Fibroblast of peridontal ligament (primary cell): ENCODE measurements at regions not wholly inside any gene's neighbourhood (a gene's known extent, or its start where the extent isn't known, plus 50 kb on each side); places are given as distances from the start of the nearest gene placed in this dataset.
"Not testable (repeated sequence)": the region's sequence is repeated elsewhere in the genome, so short reads cannot be mapped to it uniquely, and the experiment has no call there.

Experiments
- DNase-seq: peaks from one replicate; pipeline ENCODE4 v3.0.0-alpha.2; 2010; ENCODE audit errors: extremely low read depth

DNA sequence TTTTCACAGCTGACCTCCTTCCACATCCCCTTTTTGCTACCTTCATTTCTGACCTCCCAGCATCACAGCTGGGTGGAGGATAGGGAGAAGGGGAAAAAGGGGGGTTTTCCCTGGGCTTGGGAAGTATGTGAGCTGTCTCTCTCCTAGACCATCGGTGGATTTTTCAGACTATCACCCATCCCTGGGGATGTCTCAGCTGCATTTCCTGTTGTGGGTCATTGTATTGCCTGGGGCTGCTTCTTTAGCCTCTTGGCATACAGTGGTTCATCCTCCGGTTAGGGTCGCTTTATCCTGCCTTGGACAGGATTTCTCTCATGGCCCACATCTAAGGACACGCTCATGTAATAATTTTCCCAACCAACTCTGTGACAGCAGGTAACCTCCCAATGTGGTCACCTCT lies 142.5 kb upstream of the ARG1 start:
- DNase-seq, result no peak

DNA sequence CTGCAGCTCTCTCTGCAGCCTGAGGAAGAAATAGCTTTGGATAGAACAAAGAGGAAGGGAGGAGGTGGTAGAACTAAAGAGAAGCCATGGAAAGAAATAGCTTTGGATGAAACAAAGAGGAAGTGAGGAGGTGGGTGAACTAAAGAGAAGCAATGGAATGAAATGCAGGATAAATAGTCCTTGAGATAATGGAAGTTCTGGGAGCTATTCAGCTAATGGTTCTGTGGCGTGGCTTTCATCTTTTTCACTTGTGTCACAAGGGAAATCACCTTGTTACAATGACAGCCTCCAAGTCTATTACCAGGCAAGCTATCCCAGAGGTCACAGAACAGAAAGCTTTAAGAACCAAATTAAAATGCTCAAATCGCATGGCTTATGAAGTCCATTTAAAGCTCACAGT lies 141.3 kb upstream of the ARG1 start:
- DNase-seq, result no peak

DNA sequence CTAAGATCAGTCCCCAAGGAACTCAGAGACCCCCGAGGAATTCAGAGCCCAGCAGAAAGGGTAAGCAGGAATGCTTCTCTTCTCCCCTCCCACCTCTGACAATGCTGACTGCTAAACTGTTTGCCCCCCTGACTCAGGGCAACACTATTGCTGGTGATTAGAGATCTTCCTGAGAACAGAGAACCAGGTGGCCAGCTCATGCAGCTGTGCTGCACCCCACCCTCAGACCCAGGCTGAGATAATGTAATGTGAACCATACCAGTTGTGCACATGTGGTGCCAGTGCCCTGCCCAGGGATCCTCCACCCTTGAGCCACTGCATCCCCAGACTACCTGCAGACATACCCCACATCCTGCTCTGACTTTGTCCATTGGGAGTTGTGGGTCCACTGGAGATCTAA lies 139.1 kb upstream of the ARG1 start:
- no peak for DNase-seq

DNA sequence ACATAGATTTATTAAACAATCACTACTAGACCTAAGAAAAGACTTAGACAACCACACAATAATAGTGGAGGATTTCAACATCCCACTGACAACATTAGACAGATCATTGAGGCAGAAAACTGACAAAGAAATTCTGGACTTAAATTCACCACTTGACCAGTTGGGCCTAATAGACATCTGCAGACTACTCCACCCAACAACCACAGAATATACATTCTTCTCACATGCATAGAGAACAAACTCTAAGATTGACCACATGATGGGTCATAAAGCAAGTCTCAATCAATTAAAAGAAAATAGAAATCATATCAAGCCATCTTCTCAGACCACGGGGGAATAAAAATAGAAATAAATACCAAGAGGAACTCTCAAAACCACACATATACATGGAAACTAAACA lies 136.7 kb upstream of the ARG1 start:
- DNase-seq, result no peak

DNA sequence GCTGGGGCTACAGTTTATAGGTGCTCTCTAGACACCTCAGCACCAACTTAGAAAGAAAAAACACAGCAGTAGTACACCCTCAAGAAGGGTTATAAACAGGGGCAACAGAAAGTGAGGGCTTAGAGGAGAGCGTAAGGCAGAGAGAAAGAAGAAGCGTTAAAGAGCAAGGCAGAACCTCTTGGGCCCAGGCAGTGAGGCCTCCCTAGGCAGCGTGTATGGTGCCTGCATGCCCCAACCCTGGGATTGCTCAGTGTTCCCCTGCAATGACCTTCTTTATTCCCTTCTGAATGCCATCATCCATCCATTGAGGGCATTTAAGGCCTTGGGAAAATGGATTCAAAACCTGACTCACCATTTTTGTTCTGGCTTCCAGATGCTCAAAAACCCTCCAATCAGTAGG lies 130.0 kb upstream of the ARG1 start:
- DNase-seq, result no peak

DNA sequence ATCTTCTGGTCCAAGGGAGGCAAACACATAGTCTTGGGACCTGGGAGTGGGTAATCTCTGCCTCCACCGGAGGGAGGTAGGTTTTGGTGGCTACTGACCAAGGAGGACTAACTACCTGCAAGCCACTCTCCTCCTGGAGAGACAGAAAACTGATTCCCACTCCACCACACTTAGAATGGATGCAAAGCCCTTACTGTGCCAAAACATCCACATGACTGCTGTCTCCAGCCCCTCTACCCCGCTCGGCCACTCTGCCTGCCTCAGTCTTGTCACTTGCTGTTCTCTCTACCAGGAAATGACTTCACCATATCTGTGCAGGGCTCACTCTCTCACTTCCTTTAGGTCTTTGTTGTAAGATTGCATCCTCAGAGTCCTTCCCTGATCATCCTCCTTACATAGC lies 129.5 kb upstream of the ARG1 start:
- DNase-seq, result no peak

DNA sequence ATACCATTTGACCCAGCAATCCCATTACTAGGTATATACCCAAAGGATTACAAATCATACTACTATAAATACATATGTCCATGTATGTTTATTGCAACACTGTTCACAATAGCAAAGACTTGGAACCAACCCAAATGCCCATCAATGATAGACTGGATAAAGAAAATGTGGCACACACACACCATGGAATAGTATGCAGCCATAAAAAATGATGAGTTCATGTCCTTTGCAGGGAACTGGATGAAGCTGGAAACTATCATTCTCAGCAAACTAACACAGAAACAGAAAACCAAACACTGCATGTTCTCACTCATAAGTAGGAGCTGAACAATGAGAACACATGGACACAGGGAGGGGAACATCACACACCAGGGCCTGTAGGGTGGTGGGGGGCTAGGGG lies 127.7 kb upstream of the ARG1 start:
- DNase-seq, result not testable (repeated sequence)

DNA sequence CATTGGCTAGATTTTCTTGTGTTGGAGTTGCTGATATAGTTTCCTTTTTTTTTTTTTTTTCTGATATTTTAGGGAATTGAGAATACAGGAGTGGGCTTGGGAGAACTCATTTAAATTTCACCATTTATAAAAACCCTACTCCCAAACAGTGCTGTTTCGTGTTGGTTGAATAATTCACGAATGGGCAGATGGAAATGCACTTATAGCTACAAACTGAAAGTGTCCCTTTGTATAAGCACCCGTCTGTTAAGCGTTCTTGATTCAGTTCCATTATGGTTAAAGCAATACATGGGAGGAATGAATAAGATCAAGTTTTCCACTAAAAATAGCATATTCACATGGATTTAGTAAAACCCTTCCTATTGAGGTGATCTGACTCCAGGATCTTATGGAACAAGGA lies 122.2 kb upstream of the ARG1 start:
- no peak for DNase-seq

DNA sequence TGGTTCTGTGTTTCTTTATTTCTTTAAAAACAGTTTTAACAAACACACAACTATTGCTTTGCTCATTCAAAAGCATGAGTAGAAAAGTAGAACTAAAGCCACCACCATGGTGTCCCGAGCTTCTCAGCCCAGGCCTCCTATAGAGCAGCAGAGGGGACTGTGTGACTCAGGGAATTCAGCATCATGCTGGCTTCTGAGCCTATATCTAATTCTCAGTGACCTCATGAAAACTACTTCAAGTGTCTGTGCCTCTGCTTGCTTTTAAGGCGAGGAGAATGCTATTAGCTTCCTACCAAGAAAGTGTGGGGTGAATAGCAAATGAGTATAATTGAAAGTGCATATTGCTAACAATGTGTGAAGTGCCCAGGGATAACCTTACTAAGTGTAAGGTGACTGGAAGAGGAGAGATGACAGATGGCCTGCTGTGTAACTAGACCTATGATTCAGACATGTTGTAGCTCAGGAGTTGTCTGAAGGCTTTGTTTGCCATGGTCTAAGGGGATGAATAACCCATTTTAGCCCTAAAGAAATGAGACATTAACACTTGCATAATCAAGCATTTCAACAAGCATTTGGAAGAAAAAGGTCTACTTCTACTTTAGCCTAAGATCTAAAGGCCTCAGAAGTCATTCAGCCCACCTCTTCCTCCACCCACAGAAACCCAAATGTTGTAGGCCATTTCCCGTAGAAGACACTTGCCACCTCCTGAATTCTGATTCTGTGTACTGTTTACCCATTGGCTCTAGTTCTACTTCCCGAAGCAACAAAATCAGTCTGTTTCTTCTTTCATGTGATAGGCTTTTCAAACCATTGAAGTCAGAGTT lies 121.5 kb upstream of the ARG1 start:
- DNase-seq, result no peak

DNA sequence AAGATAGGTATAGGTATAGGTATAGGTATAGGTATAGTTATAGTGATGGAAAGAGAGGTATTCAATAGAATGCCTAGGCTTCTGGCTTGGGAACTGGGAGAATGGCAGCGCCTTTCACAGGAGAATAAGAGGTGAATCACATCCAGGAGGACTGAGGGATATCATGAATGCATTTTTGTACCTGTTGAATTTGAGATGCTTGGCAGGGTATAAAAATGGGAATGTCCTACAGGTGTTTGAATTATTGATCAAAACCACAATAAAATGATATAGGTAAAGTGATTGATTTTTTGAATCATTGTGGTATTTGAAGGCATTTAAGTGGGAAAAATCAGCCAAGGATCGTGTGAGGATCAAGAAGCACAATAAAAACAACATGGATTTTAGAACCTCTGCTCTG lies 119.2 kb upstream of the ARG1 start:
- no peak for DNase-seq

DNA sequence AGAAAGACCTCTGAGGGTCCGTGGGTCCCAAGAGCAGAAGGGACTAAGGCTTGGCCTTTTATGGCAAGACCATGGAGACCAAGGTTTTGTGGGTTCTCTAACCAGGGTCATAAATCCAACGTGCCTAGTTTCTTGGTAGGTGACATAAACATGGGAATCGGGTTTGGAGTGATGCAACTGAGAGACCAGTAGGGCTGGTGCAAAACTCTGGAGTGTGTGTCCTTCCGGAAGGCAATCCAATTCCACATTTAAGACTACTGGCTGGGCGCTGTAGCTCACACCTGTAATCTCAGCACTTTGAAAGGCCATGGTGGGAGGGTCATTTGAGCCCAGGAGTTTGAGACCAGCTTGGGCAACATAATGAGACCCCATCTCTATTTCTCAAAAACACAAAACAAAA lies 116.5 kb upstream of the ARG1 start:
- DNase-seq, result no peak

DNA sequence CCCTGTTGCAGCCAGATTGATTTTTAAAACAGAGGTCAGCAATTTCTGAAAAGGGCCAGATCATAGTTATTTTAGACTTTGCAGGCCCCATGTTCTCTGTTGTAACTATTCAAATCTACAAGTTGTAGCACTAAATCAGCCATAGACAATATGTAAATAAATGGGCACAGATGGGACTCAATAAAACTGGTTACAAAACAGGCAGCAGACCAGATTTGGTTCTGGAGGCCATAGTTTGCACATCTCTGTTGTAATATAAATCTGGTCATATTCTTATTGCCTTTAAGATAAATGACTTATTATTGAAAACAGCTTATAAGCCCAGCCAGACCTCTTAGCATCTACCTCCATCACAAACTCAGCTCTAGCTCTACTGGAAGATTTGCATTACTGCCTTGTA lies 114.0 kb upstream of the ARG1 start:
- DNase-seq, result no peak

DNA sequence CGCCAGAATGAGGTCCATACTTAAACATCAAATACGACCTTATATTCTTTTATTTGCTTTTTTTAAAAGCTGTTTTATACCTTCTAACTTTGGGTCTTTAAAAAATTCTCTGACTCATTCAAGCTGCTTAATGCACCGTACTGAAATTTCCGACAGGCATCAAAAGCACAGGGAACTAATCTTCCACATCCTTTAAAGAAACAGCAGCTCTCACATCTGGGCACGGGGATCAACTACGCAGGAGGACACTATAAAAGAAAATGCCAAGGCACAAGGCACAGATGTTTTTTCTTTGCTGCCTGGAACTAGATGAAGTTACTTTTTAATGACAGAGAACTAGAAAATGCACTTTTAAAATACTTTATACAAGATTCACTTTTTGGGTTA lies 112.4 kb upstream of the ARG1 start:
- no peak for DNase-seq

DNA sequence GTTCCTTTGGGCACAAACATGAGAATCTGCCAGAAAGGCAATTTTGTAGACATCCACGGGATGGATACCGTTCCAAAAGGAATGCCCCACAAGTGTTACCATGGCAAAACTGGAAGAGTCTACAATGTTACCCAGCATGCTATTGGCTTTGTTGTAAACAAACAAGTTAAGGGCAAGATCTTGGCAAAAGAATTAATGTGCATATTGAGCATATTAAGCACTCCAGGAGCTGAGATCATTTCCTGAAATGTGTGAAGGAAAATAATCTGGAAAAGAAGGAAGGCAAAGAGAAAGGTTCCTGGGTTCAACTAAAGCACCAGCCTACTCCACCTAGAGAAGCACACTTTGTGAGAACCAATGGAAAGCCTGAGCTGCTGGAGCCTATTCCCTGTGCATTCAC lies 103.9 kb upstream of the ARG1 start:
- no peak for DNase-seq

DNA sequence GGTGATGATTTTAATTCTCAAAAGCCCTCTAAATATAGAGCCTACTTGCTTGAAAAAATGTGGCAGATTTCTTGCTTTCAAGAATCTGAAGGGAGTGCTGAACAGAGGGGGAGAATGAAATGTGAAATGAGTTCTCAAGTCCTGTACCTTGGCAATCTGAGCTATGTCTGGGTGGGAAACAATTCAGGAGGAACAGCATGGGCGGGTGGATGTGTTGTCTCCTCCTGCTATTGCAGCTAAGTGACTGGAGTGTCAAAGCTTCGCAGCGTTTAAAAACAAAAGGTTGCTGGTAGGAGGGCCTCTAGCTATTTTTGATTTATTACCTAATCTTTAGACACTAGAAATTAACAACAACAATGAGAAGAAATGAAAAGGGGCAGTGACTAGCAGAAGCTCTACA lies 102.5 kb upstream of the ARG1 start:
- no peak for DNase-seq

DNA sequence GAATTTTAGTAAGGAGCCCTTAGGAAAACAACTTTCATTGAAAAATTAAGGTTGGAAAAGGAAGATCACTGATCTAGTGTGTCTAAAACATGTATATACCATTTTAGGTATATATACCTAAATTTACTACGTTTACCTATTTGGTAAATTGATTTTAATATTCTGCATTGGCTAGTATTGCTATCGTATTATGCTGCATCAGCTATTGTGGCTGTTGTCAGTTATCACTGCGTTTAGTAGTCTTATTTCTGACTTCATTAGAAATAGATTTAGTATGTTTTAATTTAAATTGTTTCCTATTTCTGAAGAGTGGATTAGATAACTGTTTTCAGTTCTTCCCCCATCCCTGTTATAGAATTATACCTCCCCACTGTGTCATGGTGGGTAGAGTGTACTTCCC lies 101.7 kb upstream of the ARG1 start:
- no peak for DNase-seq

DNA sequence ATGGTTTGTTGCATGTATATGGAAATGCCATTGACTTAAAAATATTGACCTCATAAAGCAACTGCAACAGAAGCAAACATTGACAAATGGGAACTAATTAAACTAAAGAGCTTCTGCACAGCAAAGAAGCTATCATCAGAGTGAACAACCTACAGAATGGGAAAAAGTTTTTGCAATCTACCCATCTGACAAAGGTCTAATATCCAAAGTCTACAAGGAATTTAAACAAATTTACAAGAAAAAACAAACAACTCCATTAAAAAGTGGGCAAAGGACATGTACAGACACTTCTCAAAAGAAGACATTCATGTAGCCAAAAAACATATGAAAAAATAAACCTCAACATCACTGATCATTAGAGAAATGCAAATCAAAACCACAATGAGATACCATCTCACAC lies 99.7 kb upstream of the ARG1 start:
- not testable (repeated sequence) for DNase-seq

DNA sequence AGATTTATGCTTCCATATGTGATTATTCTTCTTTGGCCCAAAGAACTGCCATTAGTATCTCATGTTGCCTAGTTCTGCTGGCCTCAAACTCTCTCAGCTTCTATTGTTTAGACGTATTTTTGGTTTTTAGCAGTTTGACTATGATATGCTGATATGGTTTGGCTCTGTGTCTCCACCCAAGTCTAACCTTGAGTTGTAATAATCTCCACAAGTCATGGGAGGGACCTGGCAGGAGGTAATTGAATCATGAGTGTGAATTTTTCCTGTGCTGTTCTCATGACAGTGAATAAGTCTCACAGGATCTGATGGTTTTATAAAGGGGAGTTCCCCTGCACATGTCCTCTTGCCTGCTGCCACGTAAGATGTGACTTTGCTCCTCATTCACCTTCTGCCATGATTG lies 96.7 kb upstream of the ARG1 start:
- DNase-seq, result no peak

DNA sequence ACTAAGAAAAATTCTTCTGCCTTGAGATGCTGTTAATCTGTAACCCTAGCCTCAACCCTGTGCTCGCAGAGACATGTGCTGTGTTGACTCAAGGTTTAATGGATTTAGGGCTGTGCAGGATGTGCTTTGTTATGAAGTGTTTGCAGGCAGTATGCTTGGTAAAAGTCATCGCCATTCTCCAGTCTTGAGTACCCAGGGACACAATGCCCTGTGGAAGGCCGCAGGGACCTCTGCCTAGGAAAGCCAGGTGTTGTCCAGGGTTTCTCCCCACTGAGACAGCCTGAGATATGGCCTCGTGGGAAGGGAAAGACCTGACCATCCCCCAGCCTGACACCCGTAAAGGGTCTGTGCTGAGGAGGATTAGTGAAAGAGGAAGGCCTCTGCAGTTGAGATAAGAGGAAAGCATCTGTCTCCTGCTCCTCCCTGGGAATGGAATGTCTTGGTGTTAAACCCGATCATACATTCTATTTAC lies 94.2 kb upstream of the ARG1 start:
- not testable (repeated sequence) for DNase-seq

DNA sequence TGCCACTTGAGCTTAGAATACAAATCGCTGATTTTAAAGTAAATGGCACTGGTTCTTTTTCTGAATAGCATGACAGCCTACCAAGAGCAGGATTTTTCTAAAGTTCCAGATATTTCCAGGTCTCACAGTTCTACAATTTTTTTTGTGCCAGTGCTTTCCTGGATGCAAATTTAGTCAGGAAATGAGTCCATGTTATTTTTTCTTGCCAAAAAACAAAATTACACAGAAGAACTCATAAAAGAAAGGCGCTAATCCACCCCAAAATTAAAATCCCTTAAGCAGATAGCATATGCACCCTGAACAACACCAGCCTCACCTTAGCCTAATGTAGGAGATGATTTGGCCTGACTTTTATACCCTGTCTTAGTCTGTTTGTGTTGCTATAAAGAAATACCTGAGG lies 86.4 kb upstream of the ARG1 start:
- DNase-seq, result no peak

DNA sequence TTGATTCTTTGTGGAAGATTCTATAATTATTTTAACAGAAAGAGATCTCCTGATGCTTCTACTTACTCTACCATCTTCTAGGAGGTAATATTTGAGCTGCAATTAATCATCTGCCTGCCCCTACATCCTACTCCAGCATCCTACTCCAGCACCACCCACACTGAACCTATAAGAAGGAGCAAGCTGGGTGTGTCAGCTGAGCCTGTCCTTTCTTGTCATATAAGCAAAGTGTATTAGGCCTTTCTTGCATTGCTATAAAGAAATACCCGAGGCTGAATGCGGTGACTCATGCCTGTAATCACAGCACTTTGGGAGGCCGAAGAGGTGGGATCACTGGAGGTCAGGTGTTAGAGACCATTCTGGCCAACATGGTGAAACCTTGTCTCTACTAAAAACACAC lies 84.2 kb upstream of the ARG1 start:
- no peak for DNase-seq

DNA sequence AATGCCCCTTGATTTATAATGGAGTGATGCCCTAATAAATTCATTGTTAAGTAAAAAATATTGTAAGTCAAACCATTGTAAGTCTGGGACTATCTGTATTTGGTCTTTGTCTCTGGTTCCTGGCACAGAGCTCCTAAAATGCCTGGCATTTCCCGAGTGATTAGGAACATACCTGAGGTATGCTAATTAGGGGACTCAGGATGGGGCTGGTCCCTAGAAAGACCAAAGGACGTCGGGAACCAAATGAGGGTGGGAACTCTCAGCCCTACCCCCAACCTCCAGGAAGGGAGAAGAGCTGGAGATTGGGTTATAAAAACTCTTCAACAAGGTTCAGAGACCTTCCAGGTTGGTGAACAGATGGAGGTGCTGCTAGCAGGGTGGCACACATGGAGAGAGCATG lies 82.6 kb upstream of the ARG1 start:
- no peak for DNase-seq

DNA sequence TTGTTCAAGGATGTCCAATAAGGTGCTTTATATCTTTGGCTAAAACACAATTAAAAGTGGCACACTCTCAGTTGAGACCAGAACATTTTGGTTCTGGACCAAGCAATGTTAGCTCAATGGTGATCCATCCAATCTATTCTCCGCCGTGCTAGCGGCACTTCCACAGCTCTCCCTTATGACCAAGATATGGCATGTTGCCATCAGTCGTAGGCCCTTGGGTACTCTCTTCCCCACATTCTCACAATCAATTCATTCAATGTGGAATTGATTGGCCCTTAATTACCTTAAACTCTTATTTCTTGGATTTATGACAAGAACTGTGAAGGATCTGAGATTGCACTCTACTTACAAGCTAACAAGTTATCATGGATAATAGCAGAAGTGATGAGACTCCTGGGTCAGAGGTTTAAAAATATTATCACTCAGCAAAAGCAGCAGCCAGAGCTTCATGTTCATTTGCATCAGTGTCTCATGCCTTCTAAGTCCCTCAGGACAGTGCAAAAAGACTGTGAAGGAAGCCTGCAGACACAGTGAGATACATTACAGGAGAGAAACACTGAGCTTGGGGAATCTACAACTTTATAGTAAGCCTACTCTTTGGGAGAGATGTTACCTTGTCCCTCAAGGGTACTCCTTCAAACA lies 80.0 kb upstream of the ARG1 start:
- DNase-seq, result no peak

DNA sequence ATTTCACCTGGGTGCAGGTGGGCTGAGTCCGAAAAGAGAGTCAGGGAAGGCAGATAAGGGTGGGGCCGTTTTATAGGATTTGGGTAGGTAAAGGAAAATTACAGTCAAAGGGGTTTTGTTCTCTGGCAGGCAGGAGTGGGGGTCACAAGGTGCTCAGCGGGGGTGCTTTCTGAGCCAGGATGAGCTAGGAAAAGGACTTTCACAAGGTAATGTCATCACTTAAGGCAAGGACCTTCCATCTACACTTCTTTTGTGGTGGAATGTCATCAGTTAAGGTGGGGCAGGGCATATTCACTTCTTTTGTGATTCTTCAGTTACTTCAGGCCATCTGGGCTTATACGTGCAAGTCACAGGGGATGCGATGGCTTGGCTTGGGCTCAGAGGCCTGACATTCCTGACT lies 68.6 kb upstream of the ARG1 start:
- not testable (repeated sequence) for DNase-seq
